Thyroid gland (tissue), 4 donors: ENCODE measurements at regions not wholly inside any gene's neighbourhood (a gene's known extent, or its start where the extent isn't known, plus 50 kb on each side); places are given as distances from the start of the nearest gene placed in this dataset.

Source experiments
- POLR2A ChIP-seq, 2 donors: fragments of 450-650 bp; IDR thresholded peaks; one replicate each; pipeline ENCODE4 v1.6.1; 2017; ENCODE audit warnings: antibody characterized with exemption in 2 of 2, mild to moderate bottlenecking in 2 of 2, moderate library complexity in 1 of 2
- TF ChIP-seq, protein P1 (sequence below), 6 experiments: fragments of 200-600 bp in 3 of 6; fragments of 450-650 bp in 3 of 6; sonication (generic) in 3 of 6; IDR thresholded peaks; one replicate each; pipeline ENCODE4 v1.5.1; 2016 to 2019; ENCODE audit warnings: antibody characterized with exemption in 6 of 6, mild to moderate bottlenecking in 2 of 6, inconsistent platforms in 1 of 6, moderate library complexity in 1 of 6

DNA sequence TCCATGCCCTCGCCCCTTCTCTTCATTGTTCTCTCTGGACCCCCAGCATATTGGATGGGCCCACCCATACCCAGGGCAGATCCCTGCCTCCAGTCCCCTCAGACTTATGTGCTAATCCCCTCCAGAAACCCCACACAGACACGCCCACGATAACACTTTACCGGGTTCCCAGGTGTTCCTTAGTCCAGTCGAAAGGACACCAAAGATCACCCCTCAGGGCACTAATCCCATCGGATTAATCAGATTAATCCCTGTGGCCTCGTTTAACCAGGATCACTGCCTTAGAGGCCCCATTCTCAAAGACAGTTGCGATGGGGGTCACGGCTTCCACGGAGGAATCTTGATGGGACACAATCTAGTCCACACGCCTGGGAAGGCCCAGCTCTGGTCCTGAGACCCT is 80.8 kb downstream of the SHANK2 start:
- TF ChIP-seq, protein P1, sequence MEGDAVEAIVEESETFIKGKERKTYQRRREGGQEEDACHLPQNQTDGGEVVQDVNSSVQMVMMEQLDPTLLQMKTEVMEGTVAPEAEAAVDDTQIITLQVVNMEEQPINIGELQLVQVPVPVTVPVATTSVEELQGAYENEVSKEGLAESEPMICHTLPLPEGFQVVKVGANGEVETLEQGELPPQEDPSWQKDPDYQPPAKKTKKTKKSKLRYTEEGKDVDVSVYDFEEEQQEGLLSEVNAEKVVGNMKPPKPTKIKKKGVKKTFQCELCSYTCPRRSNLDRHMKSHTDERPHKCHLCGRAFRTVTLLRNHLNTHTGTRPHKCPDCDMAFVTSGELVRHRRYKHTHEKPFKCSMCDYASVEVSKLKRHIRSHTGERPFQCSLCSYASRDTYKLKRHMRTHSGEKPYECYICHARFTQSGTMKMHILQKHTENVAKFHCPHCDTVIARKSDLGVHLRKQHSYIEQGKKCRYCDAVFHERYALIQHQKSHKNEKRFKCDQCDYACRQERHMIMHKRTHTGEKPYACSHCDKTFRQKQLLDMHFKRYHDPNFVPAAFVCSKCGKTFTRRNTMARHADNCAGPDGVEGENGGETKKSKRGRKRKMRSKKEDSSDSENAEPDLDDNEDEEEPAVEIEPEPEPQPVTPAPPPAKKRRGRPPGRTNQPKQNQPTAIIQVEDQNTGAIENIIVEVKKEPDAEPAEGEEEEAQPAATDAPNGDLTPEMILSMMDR (IDR thresholded peaks at IDR 0.05) = no peak
- no peak for TF ChIP-seq POLR2A (IDR thresholded peaks at IDR 0.05)
